ENCODE measurements at regions not wholly inside any gene's neighbourhood (a gene's known extent, or its start where the extent isn't known, plus 50 kb on each side); places are given as distances from the start of the nearest gene placed in this dataset.

DNA sequence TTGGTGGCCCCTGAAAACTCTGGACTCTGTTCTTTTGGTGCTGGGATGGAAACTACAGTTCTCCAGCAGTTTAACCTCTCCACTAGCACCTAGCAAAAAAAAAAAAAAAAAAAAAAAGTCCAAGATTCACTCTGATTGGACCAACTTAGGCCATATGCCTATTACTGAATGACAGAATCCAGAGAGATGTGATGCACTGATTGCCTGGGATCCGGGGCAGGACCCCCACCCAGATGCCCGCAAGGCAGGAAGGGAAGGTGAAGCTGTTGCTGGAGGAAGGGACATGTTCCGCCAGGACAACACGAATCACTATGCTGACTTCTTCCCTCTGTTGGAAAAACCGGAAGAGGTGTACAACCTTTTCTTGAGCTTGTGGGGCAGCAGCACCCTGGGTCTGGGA, 152.5 kb upstream of the ZNF536 start:
- ATAC-seq (no peak), FAIRE-seq (no peak), DNase-seq (ENCODE audit: low read depth, low spot score) (no peak)
- H2AFZ ChIP-seq (ENCODE audit: control insufficient read depth, low read depth, low read length) = no peak overlapping the region
- no peaks in the 10 kb centered on the region for H3K79me2 ChIP-seq (ENCODE audit: control insufficient read depth, insufficient read depth, low read length)
- H3K9me3 ChIP-seq (replicated peaks; ENCODE audit: control insufficient read depth, insufficient read depth, low read length) = no peaks in the 10 kb centered on the region
- ChIA-PET POLR2A (no interaction called here), RAD21 (ENCODE audit: unreplicated experiment) (no interaction called here), CTCF (interaction anchor here (0.6 to 0.8 kb wide), 2 partner anchors 25 to 66 kb away, joined by 3 read pairs; no protein-coding TSS in a partner anchor), SMC1A (ENCODE audit: uncharacterized antibody, unreplicated experiment) (no interaction called here)
- no peaks in the 10 kb centered on the region for H3K36me3 ChIP-seq (ENCODE audit: control insufficient read depth in 2 of 2, insufficient read depth in 2 of 2, low read length in 1 of 2)
- in situ Hi-C loops (cut with MboI) = no loop called here
- H4K20me1 ChIP-seq (ENCODE audit: control insufficient read depth, insufficient read depth) = no peaks in the 10 kb centered on the region
- no peak overlapping the region for H3K9ac ChIP-seq (ENCODE audit: control insufficient read depth, insufficient read depth, low read length)
- H3K27ac ChIP-seq (ENCODE audit: control insufficient read depth, insufficient read depth) = no peak overlapping the region
- H3K4me3 ChIP-seq = no peak overlapping the region
- 48% methylated on average over 5 of the region's 5 CpGs for WGBS (ENCODE audit: insufficient coverage, insufficient replicate concordance, low lambda C conversion rate, missing lambda C conversion rate)
- no peak for TF ChIP-seq FOXK2 (IDR thresholded peaks at IDR 0.05)
- no peak for TF ChIP-seq ZSCAN29 (IDR thresholded peaks at IDR 0.05)
- TF ChIP-seq, protein P1, sequence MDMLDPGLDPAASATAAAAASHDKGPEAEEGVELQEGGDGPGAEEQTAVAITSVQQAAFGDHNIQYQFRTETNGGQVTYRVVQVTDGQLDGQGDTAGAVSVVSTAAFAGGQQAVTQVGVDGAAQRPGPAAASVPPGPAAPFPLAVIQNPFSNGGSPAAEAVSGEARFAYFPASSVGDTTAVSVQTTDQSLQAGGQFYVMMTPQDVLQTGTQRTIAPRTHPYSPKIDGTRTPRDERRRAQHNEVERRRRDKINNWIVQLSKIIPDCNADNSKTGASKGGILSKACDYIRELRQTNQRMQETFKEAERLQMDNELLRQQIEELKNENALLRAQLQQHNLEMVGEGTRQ (IDR thresholded peaks at IDR 0.05; ENCODE audit: borderline replicate concordance, low read depth, low read length) = no peak
- TF ChIP-seq TAF1 (IDR thresholded peaks at IDR 0.05; ENCODE audit: borderline replicate concordance, low read depth, low read length) = no peak
- no peak for TF ChIP-seq NFYA (IDR thresholded peaks at IDR 0.05; ENCODE audit: borderline replicate concordance, low read depth, low read length)
- TF ChIP-seq TARDBP (IDR thresholded peaks at IDR 0.05; ENCODE audit: borderline replicate concordance) = no peak
- no peak for TF ChIP-seq IKZF2 (IDR thresholded peaks at IDR 0.05)
- TF ChIP-seq POU2F2 (IDR thresholded peaks at IDR 0.05; ENCODE audit: borderline replicate concordance, low read depth, low read length) = no peak
- no peak for TF ChIP-seq CBX5 (IDR thresholded peaks at IDR 0.05; ENCODE audit: low read depth)
- no peak for TF ChIP-seq KLF5 (IDR thresholded peaks at IDR 0.05; ENCODE audit: partially characterized antibody)
- no peak for TF ChIP-seq EP300 (IDR thresholded peaks at IDR 0.05; ENCODE audit: borderline replicate concordance in 1 of 2, control insufficient read depth in 1 of 2, low read depth in 2 of 2, low read length in 2 of 2)
- TF ChIP-seq HDGF (IDR thresholded peaks at IDR 0.05) = no peak
- intact Hi-C loops (cut with micrococcal nuclease; ENCODE audit: unreplicated experiment) = loop anchor here (10.0 kb wide), 1 partner anchor 435 kb away; no protein-coding TSS in a partner anchor
- BruUV-seq (replicated peaks) = no TSS peak
- peaks cover 0 to 9% of the 10 kb centered on the region in 2 experiments for H3K27me3 ChIP-seq (replicated peaks in 1 of 2; ENCODE audit: control insufficient read depth in 2 of 2, insufficient read depth in 2 of 2, low read length in 1 of 2)
- H3K4me1 ChIP-seq (ENCODE audit: control insufficient read depth, insufficient read depth, low read length) = no peaks in the 10 kb centered on the region
- H3K4me2 ChIP-seq (ENCODE audit: control insufficient read depth, insufficient read depth) = no peak overlapping the region
